Spinal cord (tissue), 9 donors: ENCODE measurements at regions not wholly inside any gene's neighbourhood (a gene's known extent, or its start where the extent isn't known, plus 50 kb on each side); places are given as distances from the start of the nearest gene placed in this dataset.

ENCODE experiments used
- DNase-seq, 6 donors: peaks; one replicate each; pipeline versions ENCODE4 v3.0.0 to v3.0.0-alpha.2; 2013 to 2015; ENCODE audit warnings: low spot score in 6 of 6, low read depth in 4 of 6
- H3K27ac ChIP-seq: one replicate; pipeline ENCODE4 v1.5.1; 2013; ENCODE audit warnings: low read depth, low read length, control low read depth
- H3K27me3 ChIP-seq: one replicate; pipeline ENCODE4 v1.6.1; 2013; ENCODE audit warnings: low read length; ENCODE audit not compliant: control insufficient read depth, insufficient read depth
- H3K36me3 ChIP-seq: one replicate; pipeline ENCODE4 v1.6.1; 2013; ENCODE audit warnings: low read length; ENCODE audit not compliant: control insufficient read depth, insufficient read depth
- H3K4me1 ChIP-seq: one replicate; pipeline ENCODE4 v1.6.1; 2013; ENCODE audit warnings: low read length; ENCODE audit not compliant: control insufficient read depth, insufficient read depth
- H3K4me3 ChIP-seq: one replicate; pipeline ENCODE4 v1.5.1; 2013; ENCODE audit warnings: low read depth, low read length, control low read depth
- H3K9me3 ChIP-seq: one replicate; pipeline ENCODE4 v1.6.1; 2013; ENCODE audit warnings: low read length; ENCODE audit not compliant: control insufficient read depth, insufficient read depth
- WGBS: methylation state at CpG from one replicate; pipeline ENCODE4 v1.1.5; 2013; ENCODE audit warnings: missing lambda C conversion rate; ENCODE audit not compliant: insufficient coverage; 5-methylcytosine and 5-hydroxymethylcytosine counted together
- donor health status: healthy.

DNA sequence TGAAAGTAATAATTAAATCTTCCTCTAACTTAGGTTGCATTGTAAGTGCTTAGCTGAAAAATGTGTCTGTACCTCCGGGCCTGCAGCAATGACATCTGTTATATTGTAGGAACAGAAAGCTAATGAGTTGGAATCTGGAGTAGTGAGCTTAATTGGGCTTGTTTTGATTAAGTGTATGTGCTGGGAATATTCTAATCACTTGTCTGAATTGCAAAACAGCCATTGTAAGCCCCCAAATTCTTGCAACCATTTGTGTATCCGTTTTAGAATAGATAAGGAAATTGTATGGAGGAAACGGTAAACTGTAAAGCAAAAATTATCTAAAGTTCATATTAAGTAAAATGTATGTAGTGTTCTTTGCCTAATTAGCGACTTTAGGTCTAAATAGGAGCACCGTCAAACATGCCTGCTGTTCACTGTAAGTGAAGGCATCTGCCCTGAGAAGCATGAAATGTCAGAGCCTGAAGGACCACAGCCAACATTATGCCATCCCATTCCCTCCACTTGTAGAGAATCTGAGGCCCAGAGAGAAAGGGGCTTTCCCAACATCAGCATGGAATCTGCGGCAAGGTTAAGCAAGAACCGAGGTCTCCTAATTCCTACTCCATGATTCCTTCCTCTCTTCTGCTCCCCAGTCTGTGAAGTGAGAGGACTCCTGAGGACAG lies 466.4 kb downstream of the TDRD15 start:
- H3K27ac ChIP-seq, result no peak overlapping the region
- no peaks in the 10 kb centered on the region for H3K27me3 ChIP-seq
- WGBS, result 17% methylated on average over 1 of the region's 7 CpGs
- no peaks in the 10 kb centered on the region for H3K36me3 ChIP-seq
- no peaks in the 10 kb centered on the region for H3K9me3 ChIP-seq
- H3K4me3 ChIP-seq, result no peak overlapping the region
- peak in 3 of 6 donors; percentile 28 to 92 (median 71) for DNase-seq
- H3K4me1 ChIP-seq, result no peaks in the 10 kb centered on the region

- WGBS, result no CpG with 5 or more reads among the region's 1 CpG
- no peak overlapping the region for H3K4me3 ChIP-seq
- no peaks in the 10 kb centered on the region for H3K27me3 ChIP-seq
- H3K27ac ChIP-seq, result no peak overlapping the region
- no peaks in the 10 kb centered on the region for H3K9me3 ChIP-seq
- DNase-seq, result peak in 3 of 6 donors; percentile 25 to 87 (median 57)
- no peaks in the 10 kb centered on the region for H3K36me3 ChIP-seq
- no peaks in the 10 kb centered on the region for H3K4me1 ChIP-seq
Observed at GRCh38 chr2:21591926-21592325, 468.2 kb downstream of the TDRD15 start.

- H3K27me3 ChIP-seq, result no peaks in the 10 kb centered on the region
- DNase-seq, result no peak
- no peaks in the 10 kb centered on the region for H3K9me3 ChIP-seq
- H3K27ac ChIP-seq, result no peak overlapping the region
- H3K4me1 ChIP-seq, result no peaks in the 10 kb centered on the region
- H3K36me3 ChIP-seq, result no peaks in the 10 kb centered on the region
- no peak overlapping the region for H3K4me3 ChIP-seq
- no CpG with 5 or more reads among the region's 1 CpG for WGBS
Observed at GRCh38 chr2:21599417-21599816, 475.6 kb downstream of the TDRD15 start.

DNA sequence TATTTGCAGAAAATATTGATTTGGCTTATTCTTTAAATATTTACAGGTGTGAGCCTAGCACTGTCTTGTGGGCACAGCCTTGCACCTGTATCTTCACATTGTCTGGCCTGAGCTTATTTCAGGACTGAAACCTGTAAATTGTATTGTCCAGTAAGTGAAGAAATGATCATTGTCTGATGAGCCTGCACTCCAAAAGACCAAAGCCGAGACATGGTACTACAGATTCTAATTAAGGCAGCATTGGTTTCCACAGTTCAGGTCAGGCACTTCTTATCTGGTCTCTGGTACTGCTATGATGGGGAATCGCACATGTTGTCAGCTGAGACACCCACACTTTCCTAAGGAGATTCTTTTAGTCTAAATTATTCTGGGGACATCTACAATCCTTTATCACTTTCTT lies 479.0 kb downstream of the TDRD15 start:
- no peak for DNase-seq
- no peak overlapping the region for H3K4me3 ChIP-seq
- H3K4me1 ChIP-seq, result no peaks in the 10 kb centered on the region
- no peaks in the 10 kb centered on the region for H3K27me3 ChIP-seq
- no peak overlapping the region for H3K27ac ChIP-seq
- 100% methylated on average over 1 of the region's 2 CpGs for WGBS
- H3K36me3 ChIP-seq, result no peaks in the 10 kb centered on the region
- no peaks in the 10 kb centered on the region for H3K9me3 ChIP-seq

DNA sequence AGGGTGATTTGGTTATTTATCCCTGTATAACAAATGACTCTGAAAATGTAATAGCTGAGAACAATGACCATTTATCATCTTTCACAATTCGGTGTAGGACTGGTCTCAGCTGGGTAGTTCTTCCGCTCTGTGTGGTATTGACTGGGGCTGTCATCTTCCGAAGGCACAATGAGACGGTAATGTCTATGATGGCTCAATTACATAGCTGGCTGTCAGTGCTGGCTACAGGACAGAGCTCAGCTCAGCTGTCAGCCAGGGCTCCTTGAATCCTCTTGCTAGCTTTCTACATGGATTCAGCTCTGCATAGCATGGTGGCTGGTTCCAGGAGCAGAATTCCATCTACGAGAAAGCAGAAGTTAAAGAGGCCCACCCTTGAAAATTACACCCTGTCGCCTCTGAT lies 483.8 kb downstream of the TDRD15 start:
- no peaks in the 10 kb centered on the region for H3K9me3 ChIP-seq
- H3K27me3 ChIP-seq, result no peaks in the 10 kb centered on the region
- H3K36me3 ChIP-seq, result no peaks in the 10 kb centered on the region
- H3K27ac ChIP-seq, result no peak overlapping the region
- WGBS, result 76% methylated on average over 3 of the region's 6 CpGs
- peak in 2 of 6 donors; percentile 32 to 54 for DNase-seq
- no peaks in the 10 kb centered on the region for H3K4me1 ChIP-seq
- H3K4me3 ChIP-seq, result no peak overlapping the region

GRCh38 chr2:21610304-21610703 lies 486.5 kb downstream of the TDRD15 start:
- WGBS, result no CpG with 5 or more reads among the region's 3 CpGs

DNA sequence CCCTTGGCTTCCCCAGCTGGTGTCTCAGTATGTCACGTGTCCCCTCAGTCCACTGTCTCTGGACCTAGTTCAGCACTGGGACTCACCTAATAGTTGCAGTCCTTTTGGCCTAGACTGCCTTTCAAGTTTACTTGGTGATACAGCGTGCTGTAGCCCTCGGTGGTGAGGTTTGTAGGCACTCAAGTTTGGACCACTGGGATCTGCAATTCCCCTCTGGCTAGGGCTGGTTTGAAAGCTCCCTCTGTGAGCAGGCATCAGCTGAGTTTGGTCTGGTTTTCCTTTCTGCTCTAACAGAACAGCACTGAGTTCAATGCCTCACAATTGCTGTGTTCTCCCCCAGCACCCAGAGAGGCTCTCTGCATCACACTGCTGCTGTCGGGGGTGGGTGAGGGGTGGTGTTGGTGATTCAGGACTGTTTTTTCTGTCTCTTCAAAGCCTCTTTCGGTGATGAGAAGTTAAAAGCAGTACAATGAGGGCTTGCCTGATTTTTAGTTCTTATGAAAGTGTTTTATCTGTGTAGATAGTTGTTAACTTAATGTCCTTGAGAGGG lies 494.2 kb downstream of the TDRD15 start:
- Histone ChIP-seq H3K4me1 (no peaks in the 10 kb centered on the region), H3K9me3 (no peaks in the 10 kb centered on the region), H3K27me3 (no peaks in the 10 kb centered on the region), H3K4me3 (no peak overlapping the region), H3K27ac (no peak overlapping the region), H3K36me3 (no peaks in the 10 kb centered on the region)
- 76% methylated on average over 5 of the region's 5 CpGs for WGBS
- DNase-seq, result no peak

More at GRCh38 chr2:21610304-21610703, 486.5 kb downstream of the TDRD15 start:
- DNase-seq, result no peak
- Histone ChIP-seq H3K4me1 (no peaks in the 10 kb centered on the region), H3K9me3 (no peaks in the 10 kb centered on the region), H3K27ac (no peak overlapping the region), H3K27me3 (no peaks in the 10 kb centered on the region), H3K4me3 (no peak overlapping the region), H3K36me3 (no peaks in the 10 kb centered on the region)

DNA sequence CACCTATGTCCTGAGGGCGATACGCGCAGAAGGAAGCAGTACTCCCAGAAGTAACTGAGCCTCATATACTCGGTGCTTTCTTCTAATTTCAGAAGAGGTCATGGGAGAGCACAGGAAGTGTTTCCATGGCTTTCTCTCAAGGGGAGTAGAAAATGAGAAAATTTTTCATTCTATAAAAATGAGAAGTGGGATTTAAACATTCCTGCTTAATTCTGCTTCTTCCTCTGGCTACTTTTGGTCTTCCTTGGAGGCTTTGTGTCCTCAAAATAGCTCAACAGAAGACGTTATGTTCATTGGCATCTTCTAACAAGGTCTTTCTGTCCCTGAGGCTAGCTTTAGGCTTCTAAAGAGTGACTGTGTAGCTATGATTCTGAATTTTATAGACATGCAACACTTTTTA lies 497.0 kb downstream of the TDRD15 start:
- H3K4me1 ChIP-seq, result no peaks in the 10 kb centered on the region
- WGBS, result 100% methylated on average over 3 of the region's 5 CpGs
- no peak overlapping the region for H3K27ac ChIP-seq
- H3K4me3 ChIP-seq, result no peak overlapping the region
- DNase-seq, result no peak
- H3K36me3 ChIP-seq, result no peaks in the 10 kb centered on the region
- no peaks in the 10 kb centered on the region for H3K9me3 ChIP-seq
- H3K27me3 ChIP-seq, result no peaks in the 10 kb centered on the region

DNA sequence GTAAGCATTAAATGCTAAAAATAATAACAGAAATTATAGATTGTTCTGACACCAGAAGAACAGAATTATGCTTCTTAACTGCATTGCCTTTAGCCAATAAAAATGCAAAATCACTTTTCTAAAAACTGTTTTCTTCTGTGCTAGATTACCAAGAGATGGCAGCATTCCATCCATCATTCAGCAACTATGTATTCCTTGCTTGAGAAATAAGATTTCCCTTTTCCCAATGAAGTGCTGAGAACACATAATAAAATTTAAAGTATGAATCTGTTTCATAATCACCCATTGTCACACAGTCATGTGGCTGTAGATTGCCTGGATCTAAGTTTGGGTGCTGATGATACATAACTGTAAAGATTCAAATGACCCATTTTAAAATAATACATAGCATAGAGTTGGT lies 504.2 kb downstream of the TDRD15 start:
- Histone ChIP-seq H3K27me3 (no peaks in the 10 kb centered on the region), H3K36me3 (no peaks in the 10 kb centered on the region), H3K4me1 (no peaks in the 10 kb centered on the region), H3K9me3 (no peaks in the 10 kb centered on the region), H3K4me3 (no peak overlapping the region), H3K27ac (no peak overlapping the region)
- peak in 2 of 6 donors; percentile 75 to 83 for DNase-seq

DNA sequence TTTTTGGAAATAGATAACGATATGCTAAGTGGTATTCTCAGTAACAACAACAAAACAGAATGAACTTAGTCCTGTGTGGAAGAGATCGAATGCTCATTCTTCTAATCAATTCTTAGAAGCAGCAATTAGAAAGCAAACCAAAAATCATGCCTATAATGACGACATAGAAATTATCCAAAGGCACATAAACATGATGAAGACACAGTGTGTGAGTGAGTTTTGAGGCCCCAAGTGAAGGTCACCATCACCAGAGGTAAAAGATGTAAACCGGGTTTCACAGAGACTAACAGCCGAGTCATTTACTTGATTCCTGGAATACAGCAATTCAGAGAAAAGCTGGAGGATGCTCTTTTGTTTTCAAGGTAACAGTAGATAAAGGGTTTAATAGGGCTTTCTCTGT lies 509.2 kb downstream of the TDRD15 start:
- no peaks in the 10 kb centered on the region for H3K36me3 ChIP-seq
- no peaks in the 10 kb centered on the region for H3K27me3 ChIP-seq
- 46% methylated on average over 3 of the region's 5 CpGs for WGBS
- no peak for DNase-seq
- H3K9me3 ChIP-seq, result no peaks in the 10 kb centered on the region
- no peaks in the 10 kb centered on the region for H3K4me1 ChIP-seq
- no peak overlapping the region for H3K27ac ChIP-seq
- no peak overlapping the region for H3K4me3 ChIP-seq
